GM18508 (cell line): ENCODE measurements at regions not wholly inside any gene's neighbourhood (a gene's known extent, or its start where the extent isn't known, plus 50 kb on each side); places are given as distances from the start of the nearest gene placed in this dataset.

Source experiments
- ATAC-seq: cut with Tn5 transposase; IDR thresholded peaks from one replicate; pipeline ENCODE4 v1.9.1; 2021; ENCODE audit warnings: moderate number of reproducible peaks; ENCODE audit not compliant: insufficient read depth, unreplicated experiment

GRCh38 chr14:51394804-51395203 lies 154.8 kb downstream of the TMX1 start:
- ATAC-seq: no peak

- ATAC-seq: no peak
Measured at GRCh38 chr14:51395361-51395849, 155.4 kb downstream of the TMX1 start.

- no peak for ATAC-seq
Measured at GRCh38 chr14:51396222-51396815, 156.3 kb downstream of the TMX1 start.

GRCh38 chr14:51398898-51399297 lies 158.9 kb downstream of the TMX1 start:
- no peak for ATAC-seq

- ATAC-seq: no peak
Measured at GRCh38 chr14:51400139-51400538, 160.1 kb downstream of the TMX1 start.

GRCh38 chr14:51401272-51401671 lies 161.2 kb downstream of the TMX1 start:
- no peak for ATAC-seq

GRCh38 chr14:51401756-51402155 lies 161.7 kb downstream of the TMX1 start:
- ATAC-seq: no peak

- no peak for ATAC-seq
Measured at GRCh38 chr14:51410897-51411296, 170.8 kb downstream of the TMX1 start.

GRCh38 chr14:51419685-51420084 lies 179.6 kb downstream of the TMX1 start:
- ATAC-seq: no peak

GRCh38 chr14:51422704-51423103 lies 182.7 kb downstream of the TMX1 start:
- ATAC-seq: no peak

GRCh38 chr14:51424041-51424440 lies 184.0 kb downstream of the TMX1 start:
- no peak for ATAC-seq

GRCh38 chr14:51424561-51425251 lies 184.7 kb downstream of the TMX1 start:
- no peak for ATAC-seq

GRCh38 chr14:51428981-51429380 lies 188.9 kb downstream of the TMX1 start:
- no peak for ATAC-seq

GRCh38 chr14:51430079-51430478 lies 190.0 kb downstream of the TMX1 start:
- ATAC-seq: no peak

GRCh38 chr14:51430633-51431032 lies 190.6 kb downstream of the TMX1 start:
- ATAC-seq: no peak

- peak; percentile 44 for ATAC-seq
Measured at GRCh38 chr14:51431033-51431709, 191.1 kb downstream of the TMX1 start.

- no peak for ATAC-seq
Measured at GRCh38 chr14:51431741-51432140, 191.7 kb downstream of the TMX1 start.

- ATAC-seq: peak; percentile 42
Measured at GRCh38 chr14:51432302-51432948, 192.4 kb downstream of the TMX1 start.

- ATAC-seq: no peak
Measured at GRCh38 chr14:51436630-51437029, 196.6 kb downstream of the TMX1 start.

GRCh38 chr14:51439896-51440295 lies 199.8 kb downstream of the TMX1 start:
- ATAC-seq: no peak

GRCh38 chr14:51441001-51441400 lies 201.0 kb downstream of the TMX1 start:
- no peak for ATAC-seq
